Activated naive CD8-positive, alpha-beta T cell treated with anti-CD3 and anti-CD28 coated beads, Interleukin-2, amount 50 U/mL, for 24 hours (primary cell): ENCODE measurements at regions not wholly inside any gene's neighbourhood (a gene's known extent, or its start where the extent isn't known, plus 50 kb on each side); places are given as distances from the start of the nearest gene placed in this dataset.

Experiments used
- ATAC-seq: fragments of 150-1000 bp; cut with Tn5 transposase; one replicate; pipeline ENCODE4 v1.10.0; 2021
- DNase-seq: peaks from one replicate; pipeline ENCODE4 v3.0.0; 2021
- H3K27ac Mint-ChIP-seq: one replicate; pipeline ENCODE4 v1.8.0; 2021; ENCODE audit warnings: mild to moderate bottlenecking, mixed read lengths
- H3K27me3 Mint-ChIP-seq: one replicate; pipeline ENCODE4 v1.8.0; 2021; ENCODE audit warnings: mixed read lengths
- H3K36me3 Mint-ChIP-seq: one replicate; pipeline ENCODE4 v1.8.0; 2021; ENCODE audit warnings: low read depth, mixed read lengths
- H3K4me1 Mint-ChIP-seq: one replicate; pipeline ENCODE4 v1.8.0; 2021; ENCODE audit warnings: mixed read lengths
- H3K4me3 Mint-ChIP-seq: one replicate; pipeline ENCODE4 v1.8.0; 2021; ENCODE audit warnings: mild to moderate bottlenecking, moderate library complexity, mixed read lengths
- H3K9me3 Mint-ChIP-seq: one replicate; pipeline ENCODE4 v1.8.0; 2021; ENCODE audit warnings: mixed read lengths

- Mint-ChIP-seq H3K9me3 (peaks cover 24% of the 10 kb centered on the region), H3K27me3 (no peaks in the 10 kb centered on the region), H3K4me3 (no peak overlapping the region), H3K27ac (no peak overlapping the region), H3K36me3 (peaks cover 2% of the 10 kb centered on the region), H3K4me1 (no peaks in the 10 kb centered on the region)
- no peak for ATAC-seq
- no peak for DNase-seq
Observed at GRCh38 chr10:44435196-44435595, 50.3 kb upstream of the CXCL12 start.

- no peak overlapping the region for H3K27ac Mint-ChIP-seq
- H3K36me3 Mint-ChIP-seq = peaks cover 2% of the 10 kb centered on the region
- H3K9me3 Mint-ChIP-seq = peaks cover 19% of the 10 kb centered on the region
- H3K4me1 Mint-ChIP-seq = no peaks in the 10 kb centered on the region
- no peak overlapping the region for H3K4me3 Mint-ChIP-seq
- ATAC-seq = no peak
- H3K27me3 Mint-ChIP-seq = no peaks in the 10 kb centered on the region
- DNase-seq = no peak
Observed at GRCh38 chr10:44436240-44436639, 51.3 kb upstream of the CXCL12 start.

- H3K4me1 Mint-ChIP-seq = no peaks in the 10 kb centered on the region
- H3K4me3 Mint-ChIP-seq = no peak overlapping the region
- no peak overlapping the region for H3K27ac Mint-ChIP-seq
- peaks cover 2% of the 10 kb centered on the region for H3K36me3 Mint-ChIP-seq
- H3K27me3 Mint-ChIP-seq = no peaks in the 10 kb centered on the region
- peaks cover 9% of the 10 kb centered on the region for H3K9me3 Mint-ChIP-seq
- DNase-seq (no peak), ATAC-seq (no peak)
Observed at GRCh38 chr10:44437840-44438511, 53.1 kb upstream of the CXCL12 start.

GRCh38 chr10:44439239-44439957 lies 54.5 kb upstream of the CXCL12 start:
- Mint-ChIP-seq H3K4me1 (no peaks in the 10 kb centered on the region), H3K9me3 (peaks cover 15% of the 10 kb centered on the region), H3K36me3 (peaks cover 2% of the 10 kb centered on the region)

GRCh38 chr10:44439958-44440244 lies 55.0 kb upstream of the CXCL12 start:
- no peaks in the 10 kb centered on the region for H3K4me1 Mint-ChIP-seq
- peaks cover 2% of the 10 kb centered on the region for H3K36me3 Mint-ChIP-seq
- DNase-seq = no peak
- no peak overlapping the region for H3K4me3 Mint-ChIP-seq
- H3K27me3 Mint-ChIP-seq = no peaks in the 10 kb centered on the region
- peaks cover 20% of the 10 kb centered on the region for H3K9me3 Mint-ChIP-seq
- no peak overlapping the region for H3K27ac Mint-ChIP-seq
- no peak for ATAC-seq

More at GRCh38 chr10:44439239-44439957, 54.5 kb upstream of the CXCL12 start:
- Mint-ChIP-seq H3K27me3 (no peaks in the 10 kb centered on the region), H3K27ac (no peak overlapping the region), H3K4me3 (no peak overlapping the region)
- DNase-seq = no peak
- no peak for ATAC-seq

- Mint-ChIP-seq H3K4me1 (no peaks in the 10 kb centered on the region), H3K36me3 (no peaks in the 10 kb centered on the region), H3K27ac (no peak overlapping the region), H3K27me3 (peaks cover 10% of the 10 kb centered on the region), H3K9me3 (peaks cover 8% of the 10 kb centered on the region), H3K4me3 (no peak overlapping the region)
- no peak for ATAC-seq
- DNase-seq = no peak
Observed at GRCh38 chr10:44457259-44457658, 72.4 kb upstream of the CXCL12 start.

- Mint-ChIP-seq H3K4me1 (no peaks in the 10 kb centered on the region), H3K4me3 (no peak overlapping the region), H3K27ac (no peak overlapping the region), H3K36me3 (no peaks in the 10 kb centered on the region), H3K27me3 (peaks cover 10% of the 10 kb centered on the region), H3K9me3 (peaks cover 3% of the 10 kb centered on the region)
- no peak for ATAC-seq
- DNase-seq = no peak
Observed at GRCh38 chr10:44458671-44459413, 73.9 kb upstream of the CXCL12 start.

- H3K9me3 Mint-ChIP-seq = peaks cover 3% of the 10 kb centered on the region
- H3K4me3 Mint-ChIP-seq = no peak overlapping the region
- H3K4me1 Mint-ChIP-seq = no peaks in the 10 kb centered on the region
- ATAC-seq (no peak), DNase-seq (no peak)
- H3K27ac Mint-ChIP-seq = no peak overlapping the region
- H3K36me3 Mint-ChIP-seq = no peaks in the 10 kb centered on the region
- H3K27me3 Mint-ChIP-seq = peaks cover 10% of the 10 kb centered on the region
Observed at GRCh38 chr10:44459671-44460070, 74.8 kb upstream of the CXCL12 start.

- Mint-ChIP-seq H3K9me3 (peaks cover 3% of the 10 kb centered on the region), H3K27me3 (peaks cover 7% of the 10 kb centered on the region)
- DNase-seq = no peak
Observed at GRCh38 chr10:44460416-44460815, 75.5 kb upstream of the CXCL12 start.

GRCh38 chr10:44462338-44462914 lies 77.5 kb upstream of the CXCL12 start:
- ATAC-seq (no peak), DNase-seq (no peak)
- Mint-ChIP-seq H3K4me3 (no peak overlapping the region), H3K9me3 (no peaks in the 10 kb centered on the region), H3K36me3 (no peaks in the 10 kb centered on the region), H3K27me3 (peaks cover 11% of the 10 kb centered on the region), H3K4me1 (no peaks in the 10 kb centered on the region), H3K27ac (no peak overlapping the region)

More at GRCh38 chr10:44460416-44460815, 75.5 kb upstream of the CXCL12 start:
- Mint-ChIP-seq H3K4me3 (no peak overlapping the region), H3K4me1 (no peaks in the 10 kb centered on the region), H3K36me3 (no peaks in the 10 kb centered on the region), H3K27ac (no peak overlapping the region)
- no peak for ATAC-seq

GRCh38 chr10:44463511-44464121 lies 78.7 kb upstream of the CXCL12 start:
- Mint-ChIP-seq H3K9me3 (no peaks in the 10 kb centered on the region), H3K27ac (no peak overlapping the region), H3K27me3 (peaks cover 6% of the 10 kb centered on the region), H3K36me3 (no peaks in the 10 kb centered on the region), H3K4me1 (no peaks in the 10 kb centered on the region), H3K4me3 (no peak overlapping the region)
- DNase-seq (no peak), ATAC-seq (no peak)

GRCh38 chr10:44464503-44464902 lies 79.6 kb upstream of the CXCL12 start:
- no peak overlapping the region for H3K27ac Mint-ChIP-seq
- no peak overlapping the region for H3K4me3 Mint-ChIP-seq
- H3K27me3 Mint-ChIP-seq = peaks cover 6% of the 10 kb centered on the region

GRCh38 chr10:44465401-44466115 lies 80.7 kb upstream of the CXCL12 start:
- H3K4me3 Mint-ChIP-seq = no peak overlapping the region
- H3K27me3 Mint-ChIP-seq = peaks cover 6% of the 10 kb centered on the region
- H3K9me3 Mint-ChIP-seq = no peaks in the 10 kb centered on the region
- no peak overlapping the region for H3K27ac Mint-ChIP-seq
- H3K4me1 Mint-ChIP-seq = no peaks in the 10 kb centered on the region
- H3K36me3 Mint-ChIP-seq = no peaks in the 10 kb centered on the region
- ATAC-seq = no peak
- no peak for DNase-seq

More at GRCh38 chr10:44464503-44464902, 79.6 kb upstream of the CXCL12 start:
- Mint-ChIP-seq H3K36me3 (no peaks in the 10 kb centered on the region), H3K4me1 (no peaks in the 10 kb centered on the region), H3K9me3 (no peaks in the 10 kb centered on the region)
- DNase-seq (no peak), ATAC-seq (no peak)

GRCh38 chr10:44466236-44466635 lies 81.3 kb upstream of the CXCL12 start:
- Mint-ChIP-seq H3K4me3 (no peak overlapping the region), H3K27ac (no peak overlapping the region), H3K4me1 (no peaks in the 10 kb centered on the region), H3K36me3 (no peaks in the 10 kb centered on the region), H3K27me3 (peaks cover 6% of the 10 kb centered on the region), H3K9me3 (no peaks in the 10 kb centered on the region)
- ATAC-seq = no peak
- DNase-seq = no peak
